ENCODE measurements at regions not wholly inside any gene's neighbourhood (a gene's known extent, or its start where the extent isn't known, plus 50 kb on each side); places are given as distances from the start of the nearest gene placed in this dataset.

DNA sequence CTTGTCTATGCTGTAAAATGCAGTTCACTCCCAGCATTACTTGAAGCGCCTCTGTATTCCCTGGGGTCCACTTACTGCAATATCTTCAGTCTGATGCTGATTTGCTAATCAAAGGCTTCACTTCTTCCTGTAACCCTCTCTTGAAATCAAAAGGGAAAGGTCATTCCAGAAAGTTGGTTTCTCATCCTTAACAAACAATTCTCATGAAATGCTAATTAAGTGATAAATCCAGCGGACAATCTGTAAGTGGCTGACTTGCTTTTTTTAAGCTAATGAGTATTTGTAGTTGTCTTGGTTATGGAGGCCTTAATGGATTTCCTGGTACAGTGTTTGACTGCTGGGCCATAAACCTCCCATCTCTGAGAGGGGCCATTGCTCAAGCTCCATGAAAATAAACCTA, 499.6 kb upstream of the HS6ST1 start:
- TF ChIP-seq CTCF (IDR thresholded peaks at IDR 0.05) (no peak), POLR2A (IDR thresholded peaks at IDR 0.05) (no peak)

Measured in thyroid gland (tissue), 4 donors.